Uterus (tissue), 2 donors: ENCODE measurements at regions not wholly inside any gene's neighbourhood (a gene's known extent, or its start where the extent isn't known, plus 50 kb on each side); places are given as distances from the start of the nearest gene placed in this dataset.

Experiments
- POLR2A ChIP-seq, 2 donors: fragments of 450-650 bp; IDR thresholded peaks; one replicate each; pipeline ENCODE4 v1.6.1; 2016; ENCODE audit warnings: antibody characterized with exemption in 2 of 2, mild to moderate bottlenecking in 1 of 2, moderate library complexity in 1 of 2
- TF ChIP-seq, protein P1 (sequence below), 4 experiments: fragments of 200-600 bp in 2 of 4; fragments of 450-650 bp in 2 of 4; sonication (generic) in 2 of 4; IDR thresholded peaks; one replicate each; pipeline ENCODE4 v1.5.1; 2016 to 2019; ENCODE audit warnings: antibody characterized with exemption in 4 of 4, mild to moderate bottlenecking in 2 of 4, moderate library complexity in 1 of 4

DNA sequence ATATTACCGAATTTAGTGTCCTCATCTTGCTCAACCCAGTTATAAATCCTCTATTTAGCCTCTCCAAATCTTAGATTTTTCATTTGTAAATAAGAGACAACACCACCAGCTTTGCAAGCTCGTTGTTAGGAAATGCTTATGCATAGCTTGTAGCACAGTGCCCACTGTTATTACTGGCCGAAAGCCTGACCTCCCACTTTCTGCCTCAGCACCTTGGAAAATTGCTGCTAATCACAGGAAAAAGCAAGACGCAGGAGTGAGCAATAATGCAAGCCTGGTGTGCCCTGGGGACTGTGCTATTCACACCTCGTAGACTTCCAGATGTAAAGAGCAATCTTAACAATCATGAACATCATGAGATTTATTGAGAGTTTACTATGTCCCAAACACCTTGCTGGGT lies 124.2 kb upstream of the ARL4C start:
- TF ChIP-seq, protein P1, sequence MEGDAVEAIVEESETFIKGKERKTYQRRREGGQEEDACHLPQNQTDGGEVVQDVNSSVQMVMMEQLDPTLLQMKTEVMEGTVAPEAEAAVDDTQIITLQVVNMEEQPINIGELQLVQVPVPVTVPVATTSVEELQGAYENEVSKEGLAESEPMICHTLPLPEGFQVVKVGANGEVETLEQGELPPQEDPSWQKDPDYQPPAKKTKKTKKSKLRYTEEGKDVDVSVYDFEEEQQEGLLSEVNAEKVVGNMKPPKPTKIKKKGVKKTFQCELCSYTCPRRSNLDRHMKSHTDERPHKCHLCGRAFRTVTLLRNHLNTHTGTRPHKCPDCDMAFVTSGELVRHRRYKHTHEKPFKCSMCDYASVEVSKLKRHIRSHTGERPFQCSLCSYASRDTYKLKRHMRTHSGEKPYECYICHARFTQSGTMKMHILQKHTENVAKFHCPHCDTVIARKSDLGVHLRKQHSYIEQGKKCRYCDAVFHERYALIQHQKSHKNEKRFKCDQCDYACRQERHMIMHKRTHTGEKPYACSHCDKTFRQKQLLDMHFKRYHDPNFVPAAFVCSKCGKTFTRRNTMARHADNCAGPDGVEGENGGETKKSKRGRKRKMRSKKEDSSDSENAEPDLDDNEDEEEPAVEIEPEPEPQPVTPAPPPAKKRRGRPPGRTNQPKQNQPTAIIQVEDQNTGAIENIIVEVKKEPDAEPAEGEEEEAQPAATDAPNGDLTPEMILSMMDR (IDR thresholded peaks at IDR 0.05): no peak
- TF ChIP-seq POLR2A (IDR thresholded peaks at IDR 0.05): no peak
